ENCODE measurements at regions not wholly inside any gene's neighbourhood (a gene's known extent, or its start where the extent isn't known, plus 50 kb on each side); places are given as distances from the start of the nearest gene placed in this dataset.
"Not testable (repeated sequence)": the region's sequence is repeated elsewhere in the genome, so short reads cannot be mapped to it uniquely, and the experiment has no call there.

DNA sequence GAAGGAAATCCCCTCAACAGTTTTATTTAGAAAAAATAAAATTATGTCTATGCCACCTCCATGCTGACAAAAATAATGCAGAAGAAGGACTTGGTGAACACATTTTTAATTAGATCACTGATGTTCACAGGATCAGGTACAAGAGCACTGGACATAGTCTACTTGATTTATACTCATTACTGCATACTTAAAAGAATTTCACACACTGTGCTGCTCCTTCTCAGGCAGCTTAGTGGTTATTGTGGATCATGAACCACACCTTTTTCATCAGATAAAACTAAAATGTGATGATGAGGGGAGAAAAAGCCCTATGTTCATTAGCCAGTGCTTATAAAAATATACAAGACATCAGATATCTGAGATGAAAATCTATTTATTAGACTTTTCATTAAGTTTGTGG is 103.3 kb upstream of the DPH5 start:
- Histone ChIP-seq H3K9me3 (no peaks in the 10 kb centered on the region), H3K4me1 (ENCODE audit: insufficient read depth) (no peaks in the 10 kb centered on the region), H3K27me3 (no peaks in the 10 kb centered on the region), H3K36me3 (no peaks in the 10 kb centered on the region), H3K4me3 (no peak overlapping the region), H3K27ac (no peak overlapping the region)
- no peak for DNase-seq
- no peak for TF ChIP-seq POLR2A (IDR thresholded peaks at IDR 0.05)
- TF ChIP-seq, protein P1, sequence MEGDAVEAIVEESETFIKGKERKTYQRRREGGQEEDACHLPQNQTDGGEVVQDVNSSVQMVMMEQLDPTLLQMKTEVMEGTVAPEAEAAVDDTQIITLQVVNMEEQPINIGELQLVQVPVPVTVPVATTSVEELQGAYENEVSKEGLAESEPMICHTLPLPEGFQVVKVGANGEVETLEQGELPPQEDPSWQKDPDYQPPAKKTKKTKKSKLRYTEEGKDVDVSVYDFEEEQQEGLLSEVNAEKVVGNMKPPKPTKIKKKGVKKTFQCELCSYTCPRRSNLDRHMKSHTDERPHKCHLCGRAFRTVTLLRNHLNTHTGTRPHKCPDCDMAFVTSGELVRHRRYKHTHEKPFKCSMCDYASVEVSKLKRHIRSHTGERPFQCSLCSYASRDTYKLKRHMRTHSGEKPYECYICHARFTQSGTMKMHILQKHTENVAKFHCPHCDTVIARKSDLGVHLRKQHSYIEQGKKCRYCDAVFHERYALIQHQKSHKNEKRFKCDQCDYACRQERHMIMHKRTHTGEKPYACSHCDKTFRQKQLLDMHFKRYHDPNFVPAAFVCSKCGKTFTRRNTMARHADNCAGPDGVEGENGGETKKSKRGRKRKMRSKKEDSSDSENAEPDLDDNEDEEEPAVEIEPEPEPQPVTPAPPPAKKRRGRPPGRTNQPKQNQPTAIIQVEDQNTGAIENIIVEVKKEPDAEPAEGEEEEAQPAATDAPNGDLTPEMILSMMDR (IDR thresholded peaks at IDR 0.05), result no peak
- TF ChIP-seq EP300 (IDR thresholded peaks at IDR 0.05), result no peak
- intact Hi-C loops (cut with DNase I), result loop anchor here in 1 of 4 donors (5.0 kb wide), 1 partner anchor 717 kb away; no protein-coding TSS in a partner anchor

DNA sequence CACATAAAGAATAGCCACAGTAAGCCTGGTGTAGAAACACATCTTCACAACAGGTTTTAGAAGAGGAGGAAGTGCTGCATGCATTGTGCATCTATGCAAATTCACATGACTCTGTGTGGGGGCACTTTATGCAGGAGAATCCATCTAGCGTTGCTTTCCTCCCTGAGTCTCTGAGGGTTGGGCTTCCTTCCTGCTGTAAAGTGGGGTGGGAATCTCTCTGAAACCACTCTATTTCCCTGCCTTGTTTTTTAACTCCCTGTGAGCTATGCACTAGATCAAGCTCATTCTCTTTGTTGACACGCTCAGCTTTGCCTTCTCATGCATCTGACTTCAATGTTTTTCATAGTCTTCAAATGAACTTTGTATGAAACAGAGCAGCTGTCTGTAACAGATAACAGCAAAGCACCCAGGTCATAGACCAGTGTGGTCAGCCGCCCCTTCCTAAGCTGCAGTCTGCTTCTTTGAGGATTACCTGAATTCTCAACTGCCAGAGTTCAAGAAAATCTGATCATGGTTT is 102.7 kb upstream of the DPH5 start:
- TF ChIP-seq EP300 (IDR thresholded peaks at IDR 0.05) (no peak), POLR2A (IDR thresholded peaks at IDR 0.05) (no peak)
- TF ChIP-seq, protein P1 (IDR thresholded peaks at IDR 0.05), result no peak
- 17 to 21% (median 19%) methylated on average over 3 of the region's 3 CpGs for WGBS, 3 donors
- intact Hi-C loops (cut with DNase I), result loop anchor here in 1 of 4 donors (5.0 kb wide), 1 partner anchor 716 kb away; no protein-coding TSS in a partner anchor
- no peak for DNase-seq
- Histone ChIP-seq H3K27me3 (no peaks in the 10 kb centered on the region), H3K9me3 (no peaks in the 10 kb centered on the region), H3K27ac (no peak overlapping the region), H3K36me3 (no peaks in the 10 kb centered on the region), H3K4me3 (no peak overlapping the region), H3K4me1 (ENCODE audit: insufficient read depth) (no peaks in the 10 kb centered on the region)

DNA sequence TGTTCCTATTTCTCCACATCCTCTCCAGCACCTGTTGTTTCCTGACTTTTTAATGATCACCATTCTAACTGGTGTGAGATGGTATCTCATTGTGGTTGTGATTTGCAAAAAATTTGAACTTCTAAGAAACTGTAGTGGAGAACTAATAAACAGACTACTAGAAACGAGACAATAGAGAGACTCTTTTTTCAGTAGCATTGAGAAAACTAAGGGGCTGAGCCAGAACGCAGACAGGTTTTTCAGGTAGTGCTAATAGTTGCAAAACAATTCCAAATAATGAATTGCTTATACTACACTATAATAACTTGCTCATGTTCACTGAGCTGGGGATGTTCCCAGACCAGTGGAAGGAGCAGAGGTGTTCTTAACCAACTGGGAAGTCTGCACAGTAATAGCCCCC is 98.8 kb upstream of the DPH5 start:
- no peak for TF ChIP-seq EP300 (IDR thresholded peaks at IDR 0.05)
- no peak for TF ChIP-seq POLR2A (IDR thresholded peaks at IDR 0.05)
- TF ChIP-seq, protein P1 (IDR thresholded peaks at IDR 0.05), result no peak
- no peaks in the 10 kb centered on the region for H3K36me3 ChIP-seq
- H3K9me3 ChIP-seq, result no peaks in the 10 kb centered on the region
- intact Hi-C loops (cut with DNase I), result no loop called here
- H3K27ac ChIP-seq, result no peak overlapping the region
- no peaks in the 10 kb centered on the region for H3K27me3 ChIP-seq
- H3K4me1 ChIP-seq (ENCODE audit: insufficient read depth), result no peaks in the 10 kb centered on the region
- no peak for DNase-seq
- 92 to 96% (median 93%) methylated on average over 2 of the region's 2 CpGs for WGBS, 3 donors
- no peak overlapping the region for H3K4me3 ChIP-seq

DNA sequence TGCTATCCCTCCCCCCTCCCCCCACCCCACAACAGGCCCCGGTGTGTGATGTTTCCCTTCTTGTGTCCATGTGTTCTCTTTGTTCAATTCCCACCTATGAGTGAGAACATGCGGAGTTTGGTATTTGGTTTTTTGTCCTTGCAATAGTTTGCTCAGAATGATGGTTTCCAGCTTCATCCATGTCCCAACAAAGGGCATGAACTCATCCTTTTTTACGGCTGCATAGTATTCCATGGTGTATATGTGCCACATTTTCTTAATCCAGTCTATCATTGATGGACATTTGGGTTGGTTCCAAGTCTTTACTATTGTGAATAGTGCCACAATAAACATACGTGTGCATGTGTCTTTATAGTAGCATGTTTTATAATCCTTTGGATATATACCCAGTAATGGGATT is 98.3 kb upstream of the DPH5 start:
- H3K4me1 ChIP-seq (ENCODE audit: insufficient read depth); H3K27me3 ChIP-seq; H3K4me3 ChIP-seq; DNase-seq; intact Hi-C loops (cut with DNase I); H3K9me3 ChIP-seq; H3K27ac ChIP-seq; H3K36me3 ChIP-seq: not testable (repeated sequence)
- 91 to 94% (median 93%) methylated on average over 4 of the region's 4 CpGs for WGBS, 3 donors

DNA sequence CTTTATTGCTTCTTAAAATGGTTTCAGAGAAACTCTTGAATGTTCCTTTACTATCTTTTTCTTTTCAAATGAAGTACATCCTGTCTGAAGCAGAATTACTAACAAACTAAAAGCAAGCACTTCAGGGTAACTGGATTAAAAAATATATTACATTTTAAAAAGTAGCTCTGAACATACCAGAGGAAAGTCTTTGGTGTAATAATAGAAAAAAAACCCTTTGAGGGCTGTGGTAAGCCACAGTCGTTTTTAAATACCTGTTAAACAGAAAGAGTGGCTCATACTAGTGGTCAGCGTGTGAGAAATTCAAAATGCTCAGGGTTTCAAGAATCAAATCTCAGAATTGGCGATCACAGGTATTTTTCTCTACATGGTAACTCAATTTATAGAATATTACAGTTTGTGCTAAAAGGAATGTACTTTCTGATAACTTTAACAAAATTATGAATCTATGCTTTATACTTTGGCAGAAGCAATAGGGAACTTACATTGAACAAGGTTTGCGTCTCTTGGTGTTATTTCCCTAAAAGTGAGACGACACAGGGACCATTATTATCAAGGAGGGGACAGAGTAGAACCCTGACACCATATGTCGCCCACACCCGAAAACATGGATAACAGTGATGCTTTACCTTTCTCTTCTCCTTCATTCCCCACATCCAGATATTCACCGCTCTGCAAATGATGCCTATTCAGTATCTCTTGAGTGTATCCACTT is 97.0 kb upstream of the DPH5 start:
- TF ChIP-seq, protein P1 (IDR thresholded peaks at IDR 0.05), result no peak
- TF ChIP-seq EP300 (IDR thresholded peaks at IDR 0.05) (no peak), POLR2A (IDR thresholded peaks at IDR 0.05) (no peak)

More for the DNA sequence above, 97.0 kb upstream of the DPH5 start:
- Histone ChIP-seq H3K4me3 (no peak overlapping the region), H3K4me1 (ENCODE audit: insufficient read depth) (no peaks in the 10 kb centered on the region), H3K27ac (no peak overlapping the region), H3K36me3 (no peaks in the 10 kb centered on the region), H3K9me3 (no peaks in the 10 kb centered on the region), H3K27me3 (no peaks in the 10 kb centered on the region)
- no peak for DNase-seq
- intact Hi-C loops (cut with DNase I), result no loop called here
- WGBS, 3 donors, result 74 to 77% (median 76%) methylated on average over 8 of the region's 8 CpGs

Data from ovary (tissue), 7 donors.